Left lobe of liver (tissue), 2 donors: ENCODE measurements at regions not wholly inside any gene's neighbourhood (a gene's known extent, or its start where the extent isn't known, plus 50 kb on each side); places are given as distances from the start of the nearest gene placed in this dataset.

Source experiments
- ATAC-seq: fragments of 200-7000 bp; cut with Tn5 transposase; one replicate; pipeline ENCODE4 v1.9.1; 2020; ENCODE audit warnings: mild to moderate bottlenecking, moderate library complexity
- DNase-seq: peaks from one replicate; pipeline ENCODE4 v3.0.0-alpha.2; 2020; ENCODE audit warnings: low spot score
- donor health status: DM: no; HTN: no; CAD: no; lungs with moderate emphysema.
- donor health status: DM: no; HTN: yes; CAD: no.

GRCh38 chr3:117723825-117724224 is 1014.2 kb downstream of the TUSC7 start:
- DNase-seq, result no peak
- no peak for ATAC-seq

DNA sequence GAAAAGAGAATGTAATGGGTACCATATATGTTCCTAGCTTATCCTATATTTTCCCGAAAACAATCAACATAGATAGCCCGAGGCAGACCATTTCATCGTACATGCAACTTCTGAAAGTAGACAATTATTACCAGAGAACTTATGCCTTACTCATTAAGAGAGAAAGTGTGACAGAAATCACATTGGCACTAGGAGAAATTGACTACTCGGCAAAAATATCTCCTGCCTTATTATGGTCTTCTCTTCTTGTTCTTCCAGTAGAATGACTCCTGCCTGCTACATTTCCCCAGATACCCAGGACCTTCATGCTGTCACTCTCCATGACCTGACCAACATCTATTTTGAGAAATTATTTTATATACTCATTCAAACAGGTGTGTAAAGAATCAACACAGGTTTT is 1015.7 kb downstream of the TUSC7 start:
- ATAC-seq, result no peak
- DNase-seq, result no peak

GRCh38 chr3:117726776-117727175 is 1017.2 kb downstream of the TUSC7 start:
- ATAC-seq, result no peak
- no peak for DNase-seq

GRCh38 chr3:117728226-117728625 is 1018.6 kb downstream of the TUSC7 start:
- ATAC-seq, result no peak
- DNase-seq, result no peak

DNA sequence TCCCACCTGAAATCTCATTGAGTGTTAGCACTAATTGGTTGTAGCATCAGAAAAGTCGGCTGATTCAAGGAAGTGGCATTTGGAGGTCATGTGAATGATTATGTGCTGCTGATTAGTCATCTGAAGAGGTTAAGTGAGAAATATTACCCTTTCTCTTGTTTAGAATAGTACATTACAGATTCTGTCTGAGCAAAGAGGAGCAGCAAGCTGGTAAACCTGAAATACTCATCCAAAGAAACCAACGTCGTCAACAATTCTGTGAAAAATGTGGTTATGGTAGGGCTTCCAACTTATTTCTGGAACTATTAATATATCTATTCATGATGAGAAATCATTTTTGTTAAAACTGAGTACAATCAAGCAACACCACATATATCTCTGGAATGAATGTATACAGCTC is 1024.9 kb downstream of the TUSC7 start:
- ATAC-seq, result no peak
- DNase-seq, result no peak

DNA sequence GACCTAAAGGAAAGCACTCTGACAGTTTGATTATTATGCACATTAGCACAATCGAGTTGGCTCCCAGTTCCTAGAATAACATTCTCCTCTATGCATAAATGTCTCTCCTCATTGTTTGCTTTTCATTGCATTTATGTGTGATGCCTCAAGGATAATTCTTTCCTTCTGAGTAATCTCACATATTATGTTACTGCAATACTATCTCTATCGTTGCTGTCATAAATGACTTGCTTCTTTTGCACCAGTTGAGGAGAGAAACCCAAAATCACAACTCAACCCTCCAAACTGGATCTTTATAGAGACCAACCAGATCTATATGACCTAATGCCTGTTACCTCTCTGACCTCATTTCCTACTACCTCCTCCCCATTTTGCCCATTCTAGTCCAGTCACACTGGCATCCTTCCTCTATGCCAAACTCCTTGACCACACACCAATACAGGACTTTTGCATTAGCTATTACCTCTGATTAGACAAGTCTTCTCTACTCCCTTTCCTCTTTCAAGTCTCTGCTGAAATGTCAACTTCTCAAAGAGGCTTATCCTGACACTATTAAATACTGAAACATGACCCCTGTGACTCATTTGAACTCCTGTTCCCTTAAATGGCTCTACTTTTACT is 1026.0 kb downstream of the TUSC7 start:
- DNase-seq, result no peak
- no peak for ATAC-seq

GRCh38 chr3:117736846-117737245 is 1027.3 kb downstream of the TUSC7 start:
- ATAC-seq (no peak), DNase-seq (no peak)

GRCh38 chr3:117743993-117744392 is 1034.4 kb downstream of the TUSC7 start:
- ATAC-seq, result no peak

GRCh38 chr3:117744935-117745334 is 1035.4 kb downstream of the TUSC7 start:
- no peak for DNase-seq

More at GRCh38 chr3:117743993-117744392, 1034.4 kb downstream of the TUSC7 start:
- DNase-seq, result no peak

DNA sequence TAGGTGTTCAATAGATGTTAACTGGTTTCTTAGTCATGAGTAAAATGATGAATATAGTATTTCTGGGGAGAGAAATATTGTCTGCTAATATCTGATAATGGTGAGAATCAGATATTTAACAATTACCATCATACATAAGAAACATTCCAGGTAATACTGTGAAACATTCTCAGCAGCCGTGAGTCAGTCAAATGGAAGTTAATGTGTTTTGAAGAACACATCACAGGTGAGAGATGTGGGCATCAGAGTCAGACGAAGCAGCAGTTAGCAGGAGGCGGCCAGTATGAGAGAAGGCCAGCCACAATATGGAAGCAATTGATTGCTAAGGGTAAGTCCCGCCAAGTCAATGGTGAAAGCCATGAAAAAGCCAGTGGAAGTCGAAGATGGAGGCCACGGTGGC is 1035.9 kb downstream of the TUSC7 start:
- no peak for ATAC-seq
- DNase-seq, result no peak

More at GRCh38 chr3:117744935-117745334, 1035.4 kb downstream of the TUSC7 start:
- ATAC-seq, result no peak

GRCh38 chr3:117746066-117746465 is 1036.5 kb downstream of the TUSC7 start:
- ATAC-seq (no peak), DNase-seq (no peak)

DNA sequence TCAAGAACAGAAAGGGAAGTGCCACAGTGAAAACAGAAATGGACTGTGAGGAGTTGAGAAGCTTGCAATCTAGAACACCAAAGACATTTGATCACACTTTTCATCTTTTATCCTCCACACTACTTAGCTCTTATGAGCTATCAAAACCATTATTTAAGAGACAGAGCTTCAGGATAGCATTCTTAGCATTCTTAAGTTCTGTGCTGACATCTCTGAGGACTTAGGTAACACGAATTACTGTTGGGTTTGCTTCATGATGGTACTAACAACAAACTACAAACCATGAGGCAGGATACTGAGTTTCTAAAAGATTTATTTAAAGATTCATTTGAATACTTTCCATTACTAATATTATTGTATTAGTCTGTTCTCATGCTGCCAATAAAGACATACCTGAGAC is 1038.6 kb downstream of the TUSC7 start:
- DNase-seq (no peak), ATAC-seq (no peak)

- ATAC-seq (no peak), DNase-seq (no peak)
Measured at GRCh38 chr3:117750674-117751269, 1041.2 kb downstream of the TUSC7 start.

- ATAC-seq (no peak), DNase-seq (no peak)
Measured at GRCh38 chr3:117751651-117752050, 1042.1 kb downstream of the TUSC7 start.

DNA sequence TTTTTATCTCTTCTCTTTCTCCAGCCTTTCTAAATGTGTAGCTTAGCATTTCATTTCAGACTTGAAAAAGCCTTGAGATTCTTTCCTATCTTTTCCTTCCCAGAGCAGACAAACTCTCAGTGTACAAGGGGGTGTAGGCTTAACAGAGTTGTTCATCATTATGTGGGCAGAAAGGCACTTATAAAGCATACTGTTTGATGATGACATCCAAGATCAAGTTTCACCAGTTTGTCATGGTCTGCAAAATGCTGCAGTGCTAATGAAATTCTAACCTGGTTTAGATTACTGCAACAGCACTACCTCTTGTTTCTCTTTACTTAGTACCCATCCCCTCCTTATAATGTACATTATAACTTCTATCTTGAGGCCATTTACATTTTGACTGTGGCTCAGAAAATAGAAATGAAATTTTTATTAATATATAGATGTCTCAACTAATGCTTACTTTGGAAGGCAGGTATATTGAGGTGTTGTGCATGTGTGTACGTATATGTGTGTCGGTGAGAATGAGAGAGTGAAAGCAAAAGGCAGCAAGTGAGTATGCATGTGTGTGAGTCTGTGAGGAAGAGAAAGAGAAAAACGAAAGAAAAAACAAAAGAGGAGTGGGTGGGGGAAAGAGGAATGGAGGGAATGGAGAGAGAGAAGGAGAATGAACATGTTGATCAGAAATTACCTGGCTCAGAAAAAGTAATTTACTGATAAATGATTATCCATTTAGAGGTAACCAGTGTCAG is 1043.6 kb downstream of the TUSC7 start:
- ATAC-seq (no peak), DNase-seq (no peak)

DNA sequence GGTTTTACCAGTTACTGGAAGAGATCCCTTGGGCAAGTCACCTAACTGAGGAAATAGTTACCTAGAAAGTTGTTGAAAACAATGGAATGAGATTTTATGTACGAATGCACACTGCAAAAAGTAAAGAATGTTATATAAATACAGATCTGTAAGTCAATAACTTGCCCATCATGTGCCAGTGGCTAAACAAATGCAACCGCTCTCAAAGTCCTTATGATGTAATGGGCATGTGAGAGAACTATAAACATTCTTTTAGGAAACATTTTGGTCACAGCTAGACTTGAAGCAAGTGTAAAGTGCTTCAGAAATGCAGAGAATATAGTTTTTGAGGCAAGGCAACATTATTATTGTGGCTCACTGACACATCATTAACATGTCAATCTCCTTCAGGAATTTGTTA is 1044.5 kb downstream of the TUSC7 start:
- ATAC-seq, result peak; percentile 77
- peak; percentile 52 for DNase-seq

GRCh38 chr3:117754841-117755240 is 1045.3 kb downstream of the TUSC7 start:
- peak; percentile 82 for ATAC-seq
- peak; percentile 49 for DNase-seq

DNA sequence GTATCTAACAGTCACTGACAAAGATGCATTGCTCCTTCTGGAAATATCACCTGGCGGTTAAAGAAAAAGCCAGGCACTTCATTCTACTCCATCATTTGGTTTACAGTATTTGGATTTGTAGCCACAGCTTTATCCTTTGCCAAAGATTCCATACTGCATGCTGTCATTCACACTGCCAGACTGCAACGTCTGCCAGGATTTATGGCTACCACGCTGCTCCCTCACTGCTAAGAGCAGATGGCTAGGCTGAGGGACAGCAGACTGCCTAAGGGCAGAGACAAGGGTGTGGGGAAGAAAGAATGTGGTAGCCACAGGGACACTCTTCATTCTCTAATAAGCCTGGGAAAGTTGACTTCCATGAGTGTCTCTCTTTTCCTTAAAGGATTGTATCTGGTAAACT is 1047.0 kb downstream of the TUSC7 start:
- ATAC-seq (no peak), DNase-seq (no peak)

GRCh38 chr3:117761703-117762620 is 1052.4 kb downstream of the TUSC7 start:
- DNase-seq, result no peak
- no peak for ATAC-seq

DNA sequence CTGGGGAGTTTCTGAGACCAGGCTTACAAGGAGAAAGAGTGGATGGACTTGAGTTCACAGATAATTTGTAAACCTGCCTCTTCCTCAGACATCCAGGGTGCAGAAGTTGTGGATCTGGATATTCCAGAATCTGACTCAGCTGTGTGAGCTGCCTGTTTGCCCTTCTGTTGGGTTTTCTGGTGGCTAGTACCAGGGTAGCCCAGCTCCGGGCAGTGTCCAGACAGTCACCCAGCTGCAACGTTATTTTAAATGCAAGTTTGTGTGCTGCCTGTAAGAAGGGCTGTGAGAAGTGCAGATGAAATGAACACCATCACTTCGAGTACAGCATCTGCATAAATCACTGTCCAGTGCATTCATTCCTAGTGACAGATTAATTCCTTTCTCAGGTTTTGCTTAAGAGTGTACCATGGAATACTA is 1053.0 kb downstream of the TUSC7 start:
- ATAC-seq (no peak), DNase-seq (no peak)

GRCh38 chr3:117763561-117763960 is 1054.0 kb downstream of the TUSC7 start:
- DNase-seq (no peak), ATAC-seq (no peak)
